Mammary epithelial cell (primary cell): ENCODE measurements at regions not wholly inside any gene's neighbourhood (a gene's known extent, or its start where the extent isn't known, plus 50 kb on each side); places are given as distances from the start of the nearest gene placed in this dataset.

Experiments used
- EZH2 ChIP-seq: IDR thresholded peaks from 2 replicates; pipeline ENCODE4 v1.6.1; 2012; ENCODE audit warnings: low read length, inconsistent platforms, borderline replicate concordance
- TF ChIP-seq, protein P1 (sequence below), 2 donors: IDR thresholded peaks in 1 of 2; conservative IDR thresholded peaks in 1 of 2; 2 replicates each; pipeline ENCODE4 v1.5.1; 2011 to 2012; ENCODE audit warnings: inconsistent platforms in 2 of 2, low read length in 2 of 2, mild to moderate bottlenecking in 2 of 2, control low read depth in 1 of 2, low read depth in 1 of 2; ENCODE audit not compliant: insufficient read depth in 1 of 2; ENCODE audit errors: extremely low read depth in 1 of 2

DNA sequence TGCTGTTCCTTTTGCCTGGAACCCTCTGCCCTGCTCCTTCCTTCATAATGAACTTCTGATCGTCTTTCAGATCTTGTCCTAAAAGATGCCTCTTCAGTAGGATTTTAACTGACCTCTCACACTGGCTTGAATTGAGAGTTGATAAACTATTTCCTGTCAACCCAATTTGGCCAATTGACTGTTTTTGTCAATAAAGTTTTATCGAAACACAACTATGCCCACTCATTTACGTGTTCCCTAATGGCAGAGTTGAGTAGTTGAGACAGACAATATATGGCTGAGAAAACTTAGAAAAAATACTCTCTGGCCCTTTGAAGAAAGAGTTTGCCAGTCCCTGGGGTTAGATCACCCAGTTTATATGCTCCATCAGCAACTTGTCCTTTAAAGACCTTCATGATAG lies 171.7 kb upstream of the TBX3 start:
- TF ChIP-seq EZH2, result no peak
- TF ChIP-seq, protein P1, sequence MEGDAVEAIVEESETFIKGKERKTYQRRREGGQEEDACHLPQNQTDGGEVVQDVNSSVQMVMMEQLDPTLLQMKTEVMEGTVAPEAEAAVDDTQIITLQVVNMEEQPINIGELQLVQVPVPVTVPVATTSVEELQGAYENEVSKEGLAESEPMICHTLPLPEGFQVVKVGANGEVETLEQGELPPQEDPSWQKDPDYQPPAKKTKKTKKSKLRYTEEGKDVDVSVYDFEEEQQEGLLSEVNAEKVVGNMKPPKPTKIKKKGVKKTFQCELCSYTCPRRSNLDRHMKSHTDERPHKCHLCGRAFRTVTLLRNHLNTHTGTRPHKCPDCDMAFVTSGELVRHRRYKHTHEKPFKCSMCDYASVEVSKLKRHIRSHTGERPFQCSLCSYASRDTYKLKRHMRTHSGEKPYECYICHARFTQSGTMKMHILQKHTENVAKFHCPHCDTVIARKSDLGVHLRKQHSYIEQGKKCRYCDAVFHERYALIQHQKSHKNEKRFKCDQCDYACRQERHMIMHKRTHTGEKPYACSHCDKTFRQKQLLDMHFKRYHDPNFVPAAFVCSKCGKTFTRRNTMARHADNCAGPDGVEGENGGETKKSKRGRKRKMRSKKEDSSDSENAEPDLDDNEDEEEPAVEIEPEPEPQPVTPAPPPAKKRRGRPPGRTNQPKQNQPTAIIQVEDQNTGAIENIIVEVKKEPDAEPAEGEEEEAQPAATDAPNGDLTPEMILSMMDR (conservative IDR thresholded peaks at IDR 0.05 in 1 of 2, IDR thresholded peaks at IDR 0.05 in 1 of 2; ENCODE audit: extremely low read depth in 1 of 2, insufficient read depth in 1 of 2, low read depth in 1 of 2, low read length in 2 of 2), result no peak
